ENCODE measurements at regions not wholly inside any gene's neighbourhood (a gene's known extent, or its start where the extent isn't known, plus 50 kb on each side); places are given as distances from the start of the nearest gene placed in this dataset.

DNA sequence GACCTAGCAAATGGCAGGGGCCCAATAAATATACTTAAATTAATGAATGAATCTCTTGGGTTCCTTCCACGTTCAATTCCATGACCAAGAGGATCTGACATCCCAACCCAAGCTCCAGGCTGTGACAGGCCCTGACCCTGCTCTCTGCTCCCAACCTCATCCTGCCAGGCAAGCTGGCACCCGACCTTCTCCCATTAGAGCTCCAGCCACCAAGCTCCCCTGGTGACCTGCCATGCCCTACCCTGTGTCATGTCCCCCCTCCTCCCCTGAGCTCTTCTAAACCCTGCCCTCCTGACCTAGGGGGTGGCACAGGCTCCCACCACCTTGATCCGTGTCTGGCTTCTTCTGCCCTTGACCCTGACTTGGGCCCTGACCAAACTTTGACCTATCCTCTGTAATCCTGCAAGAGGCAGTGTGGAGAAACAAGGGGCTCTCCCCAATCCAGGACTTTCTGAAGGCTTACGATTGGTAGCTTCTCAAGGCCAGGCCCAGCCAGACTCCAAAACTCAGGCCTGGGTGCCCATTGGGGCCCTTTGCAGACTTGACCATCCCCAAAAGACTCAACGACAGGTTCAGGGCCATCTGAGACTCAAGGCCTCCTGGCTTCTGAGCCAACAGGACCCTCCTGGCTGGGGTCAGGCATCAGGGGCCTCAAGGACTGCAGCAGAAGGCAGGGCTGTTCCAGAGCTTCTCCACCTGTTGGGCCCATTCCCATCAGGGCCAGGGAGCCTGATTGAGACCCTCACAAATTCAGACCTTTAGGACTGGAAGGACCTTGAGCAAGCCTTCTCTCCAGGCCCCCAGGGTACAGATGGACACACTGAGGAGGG lies 249.0 kb downstream of the PTPRU start:
- DNase-seq (ENCODE audit: extremely low spot score): no peak
- ChIA-PET CTCF (interaction anchor here (0.8 kb wide), 1 partner anchor 24 kb away, joined by 3 read pairs; no protein-coding TSS in a partner anchor), POLR2A (no interaction called here)
- no peak for TF ChIP-seq CTCF (IDR thresholded peaks at IDR 0.05; ENCODE audit: control extremely low read depth, extremely low read depth, low read depth, missing control alignments)

- ChIA-PET CTCF (no interaction called here), POLR2A (no interaction called here)
- no peak for DNase-seq (ENCODE audit: extremely low spot score)
- TF ChIP-seq CTCF (IDR thresholded peaks at IDR 0.05; ENCODE audit: control extremely low read depth, extremely low read depth, low read depth, missing control alignments): no peak
Observed at GRCh38 chr1:29482991-29483390, 246.7 kb downstream of the PTPRU start.

GRCh38 chr1:29482064-29482463 lies 245.7 kb downstream of the PTPRU start:
- POLR2A ChIA-PET: no interaction called here
- no peak for DNase-seq (ENCODE audit: extremely low spot score)
- TF ChIP-seq CTCF (IDR thresholded peaks at IDR 0.05; ENCODE audit: control extremely low read depth, extremely low read depth, low read depth, missing control alignments): no peak
- CTCF ChIA-PET: no interaction called here

GRCh38 chr1:29481031-29481430 lies 244.7 kb downstream of the PTPRU start:
- TF ChIP-seq CTCF (IDR thresholded peaks at IDR 0.05; ENCODE audit: control extremely low read depth, extremely low read depth, low read depth, missing control alignments): no peak
- ChIA-PET POLR2A (no interaction called here), CTCF (no interaction called here)
- DNase-seq (ENCODE audit: extremely low spot score): no peak

DNA sequence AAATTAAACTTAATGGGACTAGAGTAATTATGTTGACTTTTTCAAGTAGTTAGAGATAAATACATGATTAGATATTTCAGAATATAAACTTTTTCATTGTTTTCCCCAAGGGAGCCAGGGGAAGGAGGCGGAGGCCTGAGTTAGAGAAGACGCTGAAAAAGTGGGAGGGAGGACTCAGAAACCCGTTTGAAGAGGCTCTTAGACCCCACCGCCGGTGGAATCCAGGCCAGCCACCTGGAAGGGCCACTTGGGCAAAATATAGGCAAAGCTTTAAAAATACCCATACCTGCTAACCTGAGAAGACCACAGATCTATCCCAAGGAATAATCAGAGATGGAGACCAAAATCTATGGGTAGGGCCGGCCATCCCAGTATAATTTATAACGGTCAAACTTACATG lies 242.6 kb downstream of the PTPRU start:
- no peak for DNase-seq (ENCODE audit: extremely low spot score)

DNA sequence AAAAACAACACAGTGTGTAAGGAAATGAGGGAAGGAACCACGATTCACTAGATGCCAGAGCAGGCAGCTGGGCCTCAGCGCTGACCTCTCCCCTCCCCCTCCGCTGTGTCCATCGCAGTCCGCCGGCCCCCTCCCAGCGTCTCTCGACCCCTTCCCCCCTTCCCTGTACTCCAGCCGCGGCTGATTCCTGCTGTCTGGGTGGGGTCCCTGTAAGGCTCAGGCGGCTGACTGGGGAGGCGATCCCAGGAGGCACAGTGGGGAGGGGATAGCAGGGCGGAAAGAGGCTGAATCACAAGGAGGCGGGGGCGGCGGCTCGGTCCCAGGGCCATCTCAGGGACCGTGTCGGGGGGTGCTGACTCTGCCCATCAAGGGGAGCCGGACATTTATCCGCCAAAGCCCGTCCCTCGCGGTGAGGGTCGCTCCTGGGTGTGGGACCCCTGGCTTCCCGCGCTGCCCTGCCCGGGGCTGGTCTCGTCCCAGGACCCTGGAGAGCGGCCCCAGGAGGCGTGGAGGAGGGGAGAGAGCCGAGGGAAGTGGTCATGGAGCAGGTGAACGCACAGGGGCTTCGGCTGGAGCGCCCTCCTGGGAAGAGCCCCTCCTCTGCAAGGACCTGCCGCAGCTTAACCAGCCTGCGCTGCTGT lies 241.9 kb downstream of the PTPRU start:
- no peak for DNase-seq (ENCODE audit: extremely low spot score)
- POLR2A ChIA-PET: no interaction called here

More for the DNA sequence above, 242.6 kb downstream of the PTPRU start:
- TF ChIP-seq CTCF (IDR thresholded peaks at IDR 0.05; ENCODE audit: control extremely low read depth, extremely low read depth, low read depth, missing control alignments): no peak
- ChIA-PET POLR2A (no interaction called here), CTCF (no interaction called here)

More for the DNA sequence above, 241.9 kb downstream of the PTPRU start:
- no peak for TF ChIP-seq CTCF (IDR thresholded peaks at IDR 0.05; ENCODE audit: control extremely low read depth, extremely low read depth, low read depth, missing control alignments)
- CTCF ChIA-PET: no interaction called here

Data from GM10248 (cell line).